ENCODE measurements at regions not wholly inside any gene's neighbourhood (a gene's known extent, or its start where the extent isn't known, plus 50 kb on each side); places are given as distances from the start of the nearest gene placed in this dataset.

DNA sequence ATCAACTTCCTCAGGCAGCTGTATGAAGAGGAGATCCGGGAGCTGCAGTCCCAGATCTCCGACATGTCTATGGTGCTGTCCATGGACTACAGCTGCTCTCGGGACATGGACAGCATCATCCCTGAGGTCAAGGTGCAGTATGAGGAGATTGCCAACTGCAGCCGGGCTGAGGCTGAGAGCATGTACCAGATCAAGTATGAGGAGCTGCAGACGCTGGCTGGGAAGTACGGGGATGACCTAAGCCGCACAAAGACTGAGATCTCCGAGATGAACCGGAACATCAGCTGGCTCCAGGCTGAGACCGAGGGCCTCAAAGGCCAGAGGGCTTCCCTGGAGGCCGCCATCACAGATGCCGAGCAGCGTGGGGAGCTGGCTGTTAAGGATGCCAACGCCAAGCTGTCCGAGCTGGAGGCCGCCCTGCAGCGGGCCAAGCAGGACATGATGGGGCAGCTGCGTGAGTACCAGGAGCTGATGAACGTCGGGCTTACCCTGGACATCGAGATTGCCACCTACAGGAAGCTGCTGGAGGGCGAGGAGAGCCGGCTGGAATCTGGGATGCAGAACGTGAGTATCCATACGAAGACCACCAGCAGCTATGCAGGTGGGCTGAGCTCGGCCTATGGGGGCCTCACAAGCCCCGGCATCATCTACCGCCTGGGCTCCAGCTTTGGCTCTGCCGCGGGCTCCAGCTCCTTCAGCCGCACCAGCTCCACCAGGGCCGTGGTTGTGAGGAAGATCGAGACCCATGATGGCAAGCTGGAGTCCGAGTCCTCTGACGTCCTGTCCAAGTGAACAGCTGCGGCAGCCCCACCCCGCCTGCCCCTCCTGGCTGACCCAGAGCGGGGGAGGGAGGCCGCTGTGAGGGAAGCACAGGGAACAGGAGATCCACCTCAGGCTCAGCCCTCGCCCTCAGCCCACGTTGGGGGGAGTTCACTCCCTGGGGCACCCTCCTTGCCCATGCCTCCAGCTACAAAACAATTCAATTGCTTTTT, 84.0 kb downstream of the SEC61B start:
- Mint-ChIP-seq H3K36me3 (no peaks in the 10 kb centered on the region), H3K4me3 (no peak overlapping the region), H3K4me1 (no peaks in the 10 kb centered on the region), H3K9me3 (ENCODE audit: low read depth) (no peaks in the 10 kb centered on the region), H3K27me3 (peaks cover 28% of the 10 kb centered on the region), H3K27ac (no peak overlapping the region)
- DNase-seq: no peak
- no peak for ATAC-seq
- CTCF ChIA-PET: interaction anchor here (0.8 kb wide), 1 partner anchor 143 kb away, joined by 3 read pairs; no protein-coding TSS in a partner anchor

DNA sequence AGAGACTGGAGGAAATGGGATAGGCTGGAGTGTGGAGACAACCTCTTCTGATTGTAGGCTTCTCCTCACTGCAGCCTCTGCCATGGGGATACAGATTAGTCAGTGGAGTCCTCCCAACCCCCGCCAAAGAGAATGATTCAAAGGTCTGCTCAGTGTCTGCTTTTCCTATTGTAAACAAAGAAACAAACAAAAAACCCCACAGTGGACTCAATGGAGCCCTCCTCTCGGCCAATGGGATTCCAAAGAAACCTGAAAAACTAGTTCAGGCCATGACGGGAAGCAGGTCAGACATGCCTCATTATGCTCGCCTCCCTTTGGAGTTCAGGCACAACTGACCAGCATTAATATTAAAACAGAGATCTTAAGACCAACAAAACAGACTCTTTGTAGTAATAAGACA, 85.8 kb downstream of the SEC61B start:
- CTCF ChIA-PET: no interaction called here
- no peak overlapping the region for H3K27ac Mint-ChIP-seq

DNA sequence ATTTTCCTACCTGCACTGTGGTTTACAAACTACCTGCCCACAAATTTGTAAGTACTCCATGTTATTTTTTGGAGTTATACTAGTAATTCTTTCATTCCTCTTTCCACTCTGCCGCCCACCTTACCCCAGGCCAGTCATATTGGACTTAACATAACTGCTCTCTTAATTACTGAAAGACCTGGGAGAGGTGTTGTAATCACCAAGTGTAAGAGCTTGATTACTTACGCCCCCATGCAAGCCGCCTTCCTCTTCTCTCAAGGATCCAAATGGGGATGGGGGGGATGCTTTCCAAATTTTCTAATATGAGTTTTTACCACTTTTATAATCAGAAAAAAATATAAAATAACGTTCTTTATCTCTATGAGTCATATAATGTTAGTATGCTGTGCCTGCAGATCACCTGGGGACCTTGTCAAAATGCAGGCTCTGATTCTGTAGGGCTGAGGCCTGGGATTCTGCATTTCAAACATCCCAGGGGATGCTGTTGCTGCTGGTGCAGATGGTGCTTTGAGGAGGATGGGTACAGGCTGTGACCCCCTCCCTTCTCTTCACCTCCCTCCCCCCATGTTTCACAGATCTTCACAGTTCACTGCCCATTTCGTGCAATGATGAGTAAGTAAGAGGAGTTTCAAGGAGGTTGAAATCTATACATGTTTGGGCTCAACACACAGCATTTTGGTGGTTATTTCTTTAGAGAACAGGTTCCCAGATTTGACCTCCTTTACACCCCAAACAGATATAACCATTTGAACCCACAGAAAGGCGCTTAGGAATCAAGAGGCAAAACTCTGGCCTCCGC, 87.3 kb downstream of the SEC61B start:
- no peaks in the 10 kb centered on the region for H3K4me1 Mint-ChIP-seq
- ATAC-seq: no peak
- H3K27me3 Mint-ChIP-seq: peaks cover 21% of the 10 kb centered on the region
- no peak for DNase-seq
- H3K9me3 Mint-ChIP-seq (ENCODE audit: low read depth): no peaks in the 10 kb centered on the region
- no peaks in the 10 kb centered on the region for H3K36me3 Mint-ChIP-seq
- CTCF ChIA-PET: no interaction called here
- no peak overlapping the region for H3K4me3 Mint-ChIP-seq
- H3K27ac Mint-ChIP-seq: no peak overlapping the region

More for the DNA sequence above, 85.8 kb downstream of the SEC61B start:
- Mint-ChIP-seq H3K36me3 (no peaks in the 10 kb centered on the region), H3K27me3 (peaks cover 27% of the 10 kb centered on the region), H3K9me3 (ENCODE audit: low read depth) (no peaks in the 10 kb centered on the region), H3K4me1 (no peaks in the 10 kb centered on the region), H3K4me3 (no peak overlapping the region)
- DNase-seq (no peak), ATAC-seq (no peak)

DNA sequence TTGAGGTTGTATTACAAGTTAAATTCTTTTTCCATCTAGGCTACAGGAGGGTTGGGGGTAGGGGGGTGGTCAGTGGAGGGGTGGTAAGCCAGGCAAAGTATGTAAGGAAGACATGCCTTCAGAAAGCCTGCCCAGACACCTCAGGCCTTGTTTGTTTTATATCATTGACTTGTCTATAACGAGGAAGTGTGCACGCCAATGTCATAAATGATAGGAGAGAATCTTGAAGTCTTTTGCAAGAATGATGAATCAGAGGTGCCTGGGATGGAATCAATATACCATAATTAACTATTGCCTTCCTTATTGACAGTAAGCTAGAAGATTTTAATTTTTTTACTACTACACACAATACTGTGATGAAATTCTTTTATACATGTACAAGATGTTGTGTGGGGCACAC, 90.7 kb downstream of the SEC61B start:
- Mint-ChIP-seq H3K4me3 (no peak overlapping the region), H3K4me1 (no peaks in the 10 kb centered on the region), H3K36me3 (no peaks in the 10 kb centered on the region), H3K27me3 (peaks cover 41% of the 10 kb centered on the region), H3K27ac (no peak overlapping the region), H3K9me3 (ENCODE audit: low read depth) (no peaks in the 10 kb centered on the region)
- ATAC-seq: no peak
- CTCF ChIA-PET: no interaction called here
- DNase-seq: no peak

DNA sequence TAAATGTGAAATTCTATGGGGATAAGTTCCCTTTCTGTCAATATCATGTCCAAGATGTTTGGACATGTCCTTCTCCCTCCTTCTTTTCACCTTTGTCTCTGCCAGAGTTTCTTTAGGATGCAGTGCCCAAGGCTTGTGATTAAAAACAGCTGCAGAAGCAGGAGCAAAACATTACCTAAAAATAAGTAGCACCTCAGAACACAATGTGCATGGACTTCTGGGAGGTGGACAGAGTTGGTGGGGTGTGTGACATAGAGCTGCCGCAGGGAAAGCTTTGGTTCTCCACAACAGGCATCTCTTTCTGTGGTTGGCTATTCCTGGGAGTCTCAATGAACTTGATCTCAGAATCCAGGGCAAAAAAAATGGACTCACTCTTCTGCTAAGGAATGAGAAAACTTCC, 97.0 kb downstream of the SEC61B start:
- CTCF ChIA-PET: no interaction called here
- Mint-ChIP-seq H3K4me1 (no peaks in the 10 kb centered on the region), H3K27me3 (peaks cover 55% of the 10 kb centered on the region), H3K9me3 (ENCODE audit: low read depth) (no peaks in the 10 kb centered on the region), H3K36me3 (no peaks in the 10 kb centered on the region), H3K4me3 (no peak overlapping the region), H3K27ac (no peak overlapping the region)
- no peak for DNase-seq
- no peak for ATAC-seq

DNA sequence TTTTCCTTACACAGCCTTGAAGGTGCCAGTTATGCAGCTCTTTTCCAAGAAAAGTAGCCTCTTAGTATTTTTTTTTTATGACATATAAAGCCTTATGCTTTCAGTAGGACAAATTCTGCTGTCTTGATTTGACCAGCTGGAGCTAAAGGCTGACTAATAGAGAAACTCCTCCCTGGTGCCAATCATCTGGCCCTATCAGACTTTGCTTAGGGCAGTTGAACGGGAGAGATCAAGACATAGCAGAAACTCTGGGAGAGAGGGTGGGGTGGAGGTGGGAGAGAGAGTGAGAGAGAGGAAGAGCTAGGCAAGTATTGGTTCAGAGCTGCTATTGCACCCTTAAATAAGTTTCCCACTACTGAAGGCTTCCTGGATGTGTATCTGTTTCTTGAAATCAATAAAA, 100.2 kb downstream of the SEC61B start:
- no peak for DNase-seq
- Mint-ChIP-seq H3K27me3 (peaks cover 43% of the 10 kb centered on the region), H3K4me3 (no peak overlapping the region), H3K9me3 (ENCODE audit: low read depth) (no peaks in the 10 kb centered on the region), H3K4me1 (no peaks in the 10 kb centered on the region), H3K27ac (no peak overlapping the region), H3K36me3 (no peaks in the 10 kb centered on the region)
- no peak for ATAC-seq
- CTCF ChIA-PET: interaction anchor here (1.2 kb wide), 1 partner anchor 132 kb away, joined by 3 read pairs; no protein-coding TSS in a partner anchor

DNA sequence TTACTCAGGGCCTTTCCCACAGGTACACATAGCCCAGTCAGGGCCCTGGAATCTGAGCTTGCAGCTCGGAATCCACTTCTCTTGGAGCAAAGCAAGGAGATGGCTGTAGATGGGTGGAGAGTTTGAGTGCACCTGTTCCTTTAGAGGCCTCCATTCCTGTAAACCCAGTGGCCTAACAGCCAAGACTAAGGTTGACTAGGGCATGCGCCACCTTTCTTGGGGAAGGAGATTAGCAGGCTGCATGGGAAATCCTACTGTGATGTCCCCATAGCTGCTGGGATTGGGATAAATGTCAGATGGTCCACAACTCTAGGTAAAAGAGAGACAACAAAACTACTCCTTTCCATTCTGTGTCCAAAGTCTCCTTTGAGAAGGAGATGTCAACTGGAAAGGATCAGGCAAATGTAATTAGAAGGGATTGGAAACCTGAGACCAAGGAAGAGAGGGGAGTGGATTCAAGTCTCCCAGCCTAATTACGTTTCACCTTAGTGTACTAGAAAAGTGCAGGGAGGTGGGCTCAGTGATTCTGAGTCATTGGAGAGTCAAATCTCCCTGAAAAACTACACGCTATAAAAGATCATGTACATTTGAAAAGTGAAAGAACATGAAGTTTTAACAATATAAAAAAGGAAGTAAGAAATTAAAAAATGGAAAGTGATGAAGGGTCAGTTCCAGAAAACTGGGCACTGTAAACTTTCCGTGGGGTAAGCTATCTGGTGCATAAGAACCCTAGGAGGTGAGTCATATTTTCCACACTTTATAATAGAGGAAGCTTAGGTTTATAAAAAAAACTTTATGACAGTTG, 104.2 kb downstream of the SEC61B start:
- peaks cover 24% of the 10 kb centered on the region for H3K27me3 Mint-ChIP-seq
- H3K36me3 Mint-ChIP-seq: no peaks in the 10 kb centered on the region
- no peaks in the 10 kb centered on the region for H3K9me3 Mint-ChIP-seq (ENCODE audit: low read depth)
- no peaks in the 10 kb centered on the region for H3K4me1 Mint-ChIP-seq
- no peak overlapping the region for H3K4me3 Mint-ChIP-seq
- H3K27ac Mint-ChIP-seq: no peak overlapping the region
- DNase-seq: no peak
- CTCF ChIA-PET: no interaction called here
- no peak for ATAC-seq

DNA sequence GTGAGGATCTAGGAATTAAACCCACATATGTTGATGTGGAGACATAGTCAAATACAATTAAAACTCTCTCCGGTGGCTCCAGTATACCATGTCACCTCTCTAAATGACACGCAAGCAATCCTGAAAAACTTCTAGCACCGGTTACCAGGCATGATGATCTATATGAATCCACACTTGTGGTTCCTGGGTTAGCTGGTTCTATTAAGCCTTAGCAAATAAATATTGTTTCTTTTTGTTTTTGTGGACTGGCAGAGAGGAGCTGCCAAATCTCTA, 104.8 kb downstream of the SEC61B start:
- Mint-ChIP-seq H3K36me3 (no peaks in the 10 kb centered on the region), H3K4me3 (no peak overlapping the region), H3K4me1 (peaks cover 2% of the 10 kb centered on the region), H3K27ac (no peak overlapping the region), H3K9me3 (ENCODE audit: low read depth) (no peaks in the 10 kb centered on the region), H3K27me3 (peaks cover 19% of the 10 kb centered on the region)
- ATAC-seq: no peak
- CTCF ChIA-PET: no interaction called here
- no peak for DNase-seq

DNA sequence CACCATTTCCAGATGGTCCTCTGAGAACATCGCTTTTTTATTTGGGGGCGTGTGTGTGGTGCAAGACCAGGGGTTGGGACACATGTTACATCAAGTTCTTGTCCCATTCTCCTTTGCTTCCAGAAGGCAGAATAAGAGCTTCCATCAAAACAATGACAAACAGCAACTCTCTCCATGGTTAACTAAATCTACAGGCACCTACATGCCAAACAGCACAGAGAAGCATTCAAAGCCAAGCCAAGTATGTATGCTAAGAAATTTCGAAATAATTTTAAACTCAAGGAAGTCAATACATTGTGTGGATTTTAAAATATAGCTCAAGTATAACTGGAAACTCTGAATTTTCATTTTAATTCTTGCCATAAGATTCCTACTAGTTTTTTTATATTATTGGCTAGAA, 105.6 kb downstream of the SEC61B start:
- no peak overlapping the region for H3K27ac Mint-ChIP-seq
- ATAC-seq: no peak
- H3K4me1 Mint-ChIP-seq: peaks cover 9% of the 10 kb centered on the region
- H3K27me3 Mint-ChIP-seq: peaks cover 14% of the 10 kb centered on the region
- CTCF ChIA-PET: interaction anchor here (0.6 to 1.1 kb wide), 2 partner anchors 143 to 342 kb away, joined by 3 read pairs; no protein-coding TSS in a partner anchor
- no peaks in the 10 kb centered on the region for H3K36me3 Mint-ChIP-seq
- H3K9me3 Mint-ChIP-seq (ENCODE audit: low read depth): no peaks in the 10 kb centered on the region
- no peak for DNase-seq
- H3K4me3 Mint-ChIP-seq: no peak overlapping the region

DNA sequence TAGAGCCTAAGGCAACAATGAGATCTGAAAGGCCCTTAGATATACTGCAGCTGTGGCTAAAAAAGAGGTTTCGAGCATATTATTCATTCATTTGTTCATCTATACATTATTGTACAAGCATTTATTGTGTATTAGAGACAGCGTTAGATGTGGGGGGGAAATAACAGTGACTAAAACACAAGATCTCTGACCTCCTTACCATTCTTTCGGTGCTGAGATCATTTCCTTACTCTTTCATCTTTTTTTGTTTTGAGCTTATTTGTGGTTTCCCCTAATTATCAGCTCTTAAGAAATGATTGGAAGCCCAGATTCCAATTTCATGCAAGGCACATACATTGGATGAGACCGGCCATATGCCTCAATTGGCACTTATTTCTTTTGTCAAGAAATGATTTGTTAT, 113.2 kb downstream of the SEC61B start:
- DNase-seq (no peak), ATAC-seq (no peak)
- Mint-ChIP-seq H3K27me3 (peaks cover 36% of the 10 kb centered on the region), H3K4me3 (no peak overlapping the region), H3K4me1 (peaks cover 14% of the 10 kb centered on the region), H3K27ac (no peak overlapping the region), H3K9me3 (ENCODE audit: low read depth) (no peaks in the 10 kb centered on the region), H3K36me3 (no peaks in the 10 kb centered on the region)
- CTCF ChIA-PET: no interaction called here

DNA sequence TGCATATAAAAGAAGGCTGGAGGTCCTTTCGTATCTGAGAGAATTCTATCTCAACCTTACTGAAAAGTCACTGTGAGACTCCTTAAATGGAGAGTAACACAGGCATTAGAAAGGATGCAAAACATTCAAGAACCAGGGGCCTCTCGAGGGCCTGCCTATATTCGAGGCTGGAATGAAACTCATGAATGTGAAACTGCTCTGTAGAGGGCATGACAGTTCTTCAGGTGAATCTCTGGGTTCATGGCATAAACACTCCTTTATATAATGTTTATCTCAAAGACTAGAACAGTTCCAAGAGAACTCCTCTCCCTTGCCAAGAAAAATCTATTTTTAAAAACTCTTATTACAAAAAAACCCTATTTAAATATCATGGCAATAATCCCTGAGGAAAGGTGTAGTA, 113.9 kb downstream of the SEC61B start:
- no peak overlapping the region for H3K4me3 Mint-ChIP-seq
- no peaks in the 10 kb centered on the region for H3K36me3 Mint-ChIP-seq
- H3K27ac Mint-ChIP-seq: no peak overlapping the region
- peaks cover 14% of the 10 kb centered on the region for H3K4me1 Mint-ChIP-seq
- CTCF ChIA-PET: no interaction called here
- peaks cover 36% of the 10 kb centered on the region for H3K27me3 Mint-ChIP-seq
- no peak for ATAC-seq
- DNase-seq: no peak
- H3K9me3 Mint-ChIP-seq (ENCODE audit: low read depth): no peaks in the 10 kb centered on the region

DNA sequence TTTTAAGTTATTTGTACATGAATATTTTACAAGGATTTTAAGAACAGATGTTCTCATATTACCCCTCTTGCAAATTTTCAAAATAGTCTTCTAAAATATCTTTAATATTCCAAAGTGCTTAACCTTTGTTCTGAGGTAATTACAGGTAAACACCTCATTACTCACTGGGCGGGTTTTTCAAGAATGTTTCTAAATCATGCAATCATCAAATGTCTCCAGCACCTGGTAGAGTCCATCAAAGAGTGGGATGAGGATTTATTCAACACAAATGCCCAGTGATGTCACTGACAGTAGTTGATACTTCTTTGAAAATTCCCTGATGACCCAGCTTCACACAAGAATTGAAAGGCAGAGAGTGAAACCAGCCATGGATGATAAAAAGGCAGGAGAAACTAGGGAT, 114.4 kb downstream of the SEC61B start:
- Mint-ChIP-seq H3K27ac (no peak overlapping the region), H3K27me3 (peaks cover 40% of the 10 kb centered on the region), H3K9me3 (ENCODE audit: low read depth) (no peaks in the 10 kb centered on the region), H3K4me1 (peaks cover 13% of the 10 kb centered on the region), H3K36me3 (no peaks in the 10 kb centered on the region), H3K4me3 (no peak overlapping the region)
- ATAC-seq (no peak), DNase-seq (no peak)
- CTCF ChIA-PET: no interaction called here

DNA sequence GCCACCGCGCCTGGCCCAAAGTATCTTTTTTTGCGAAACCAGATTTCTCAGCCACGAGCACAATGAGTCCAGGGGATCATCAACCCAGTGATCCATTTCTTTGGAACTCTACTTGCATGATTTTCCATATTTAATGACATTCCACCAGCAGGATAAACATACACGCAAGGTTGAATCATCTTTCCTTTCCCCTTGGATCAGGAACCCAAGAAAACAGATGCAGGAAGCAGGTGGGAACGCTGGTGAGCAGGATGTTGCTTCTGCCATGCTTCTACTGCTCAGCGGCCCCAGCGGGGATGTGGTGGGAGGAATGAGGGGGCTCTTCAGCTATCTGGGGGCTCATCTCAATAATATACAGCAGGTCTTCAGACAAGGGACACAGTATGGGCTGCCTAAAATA, 118.2 kb downstream of the SEC61B start:
- H3K27ac Mint-ChIP-seq: no peak overlapping the region
- DNase-seq: no peak

More for the DNA sequence above, 118.2 kb downstream of the SEC61B start:
- CTCF ChIA-PET: no interaction called here
- ATAC-seq: no peak
- Mint-ChIP-seq H3K36me3 (no peaks in the 10 kb centered on the region), H3K4me1 (peaks cover 1% of the 10 kb centered on the region), H3K4me3 (no peak overlapping the region), H3K27me3 (peaks cover 34% of the 10 kb centered on the region), H3K9me3 (ENCODE audit: low read depth) (no peaks in the 10 kb centered on the region)

All from activated CD8-positive, alpha-beta memory T cell treated with anti-CD3 and anti-CD28 coated beads, Interleukin-2, amount 10 ng/mL, durations not matched to agents 7 days and 5 days (primary cell).